Right cardiac atrium (tissue), 5 donors: ENCODE measurements at regions not wholly inside any gene's neighbourhood (a gene's known extent, or its start where the extent isn't known, plus 50 kb on each side); places are given as distances from the start of the nearest gene placed in this dataset.

Source experiments
- ATAC-seq, 2 donors: fragments of 200-7000 bp; cut with Tn5 transposase; one replicate each; pipeline versions ENCODE4 v1.8.0 to v1.9.1; 2020; ENCODE audit warnings: moderate library complexity in 2 of 2, mild to moderate bottlenecking in 1 of 2
- DNase-seq, 3 donors: peaks; one replicate each; pipeline ENCODE4 v3.0.0-alpha.2; 2020
- H3K27ac ChIP-seq: one replicate; pipeline ENCODE4 v1.5.1; 2013; ENCODE audit warnings: mild to moderate bottlenecking, low read length, control low read depth, moderate library complexity
- H3K27me3 ChIP-seq: one replicate; pipeline ENCODE4 v1.6.1; 2013; ENCODE audit not compliant: control insufficient read depth, insufficient read depth
- H3K4me1 ChIP-seq: one replicate; pipeline ENCODE4 v1.6.1; 2013; ENCODE audit warnings: low read length; ENCODE audit not compliant: control insufficient read depth, insufficient read depth
- H3K4me3 ChIP-seq: one replicate; pipeline ENCODE4 v1.5.1; 2013; ENCODE audit warnings: low read length, control low read depth
- H3K9me3 ChIP-seq: one replicate; pipeline ENCODE4 v1.6.1; 2013; ENCODE audit warnings: low read length; ENCODE audit not compliant: control insufficient read depth
- WGBS: extraction: QIAGEN DNeasy Blood & Tissue Kit; methylation state at CpG from one replicate; pipeline ENCODE4 v1.1.7; 2013; 5-methylcytosine and 5-hydroxymethylcytosine counted together
- intact Hi-C, 4 donors: fragments of 100-400 bp; cut with DNase I; formaldehyde crosslinking; loops; one replicate each; pipeline versions ENCODE4 v1.11.0 to v1.14.0; 2022 to 2023
- donor health status: healthy with polysubstance abuse.
- donor health status: DM: no; HTN: yes; CAD: no.
- donor health status: DM: no; HTN: no; CAD: no.
- donor health status: DM: no; HTN: yes; CAD: no; lungs with severe emphysema.
- donor health status: DM: yes; HTN: yes; CAD: no.

GRCh38 chr3:73954506-73954905 lies 329.8 kb upstream of the PDZRN3 start:
- no peaks in the 10 kb centered on the region for H3K4me1 ChIP-seq
- no peak overlapping the region for H3K4me3 ChIP-seq
- intact Hi-C loops = no loop called here
- WGBS = 75% methylated on average over 1 of the region's 1 CpG
- no peak for DNase-seq
- no peaks in the 10 kb centered on the region for H3K9me3 ChIP-seq
- no peaks in the 10 kb centered on the region for H3K27me3 ChIP-seq
- ATAC-seq = no peak
- no peak overlapping the region for H3K27ac ChIP-seq

- DNase-seq = no peak
- Histone ChIP-seq H3K9me3 (no peaks in the 10 kb centered on the region), H3K4me3 (no peak overlapping the region), H3K27ac (no peak overlapping the region), H3K27me3 (no peaks in the 10 kb centered on the region), H3K4me1 (no peaks in the 10 kb centered on the region)
- 88% methylated on average over 1 of the region's 1 CpG for WGBS
- ATAC-seq = no peak
- intact Hi-C loops = no loop called here
Measured at GRCh38 chr3:73952781-73953180, 328.0 kb upstream of the PDZRN3 start.

GRCh38 chr3:73950865-73951558 lies 326.3 kb upstream of the PDZRN3 start:
- Histone ChIP-seq H3K4me3 (no peak overlapping the region), H3K4me1 (no peaks in the 10 kb centered on the region), H3K27ac (no peak overlapping the region), H3K9me3 (no peaks in the 10 kb centered on the region), H3K27me3 (no peaks in the 10 kb centered on the region)
- intact Hi-C loops = no loop called here
- ATAC-seq (no peak), DNase-seq (no peak)
- 50% methylated on average over 4 of the region's 4 CpGs for WGBS

- H3K4me3 ChIP-seq = no peak overlapping the region
- no peak for ATAC-seq
- intact Hi-C loops = no loop called here
- DNase-seq = no peak
- no peak overlapping the region for H3K27ac ChIP-seq
- H3K4me1 ChIP-seq = no peaks in the 10 kb centered on the region
- H3K27me3 ChIP-seq = no peaks in the 10 kb centered on the region
- WGBS = 76% methylated on average over 4 of the region's 4 CpGs
- no peaks in the 10 kb centered on the region for H3K9me3 ChIP-seq
Measured at GRCh38 chr3:73945541-73945940, 320.8 kb upstream of the PDZRN3 start.

GRCh38 chr3:73939985-73940384 lies 315.2 kb upstream of the PDZRN3 start:
- intact Hi-C loops = no loop called here
- ATAC-seq = no peak
- no peaks in the 10 kb centered on the region for H3K4me1 ChIP-seq

GRCh38 chr3:73933585-73933984 lies 308.8 kb upstream of the PDZRN3 start:
- no peak overlapping the region for H3K27ac ChIP-seq
- ATAC-seq = no peak
- DNase-seq = no peak
- intact Hi-C loops = no loop called here
- H3K9me3 ChIP-seq = no peaks in the 10 kb centered on the region
- H3K4me1 ChIP-seq = no peaks in the 10 kb centered on the region
- no peak overlapping the region for H3K4me3 ChIP-seq
- 46% methylated on average over 3 of the region's 3 CpGs for WGBS
- H3K27me3 ChIP-seq = no peaks in the 10 kb centered on the region

More at GRCh38 chr3:73939985-73940384, 315.2 kb upstream of the PDZRN3 start:
- no peak for DNase-seq
- no peak overlapping the region for H3K27ac ChIP-seq
- H3K9me3 ChIP-seq = no peaks in the 10 kb centered on the region
- no peaks in the 10 kb centered on the region for H3K27me3 ChIP-seq
- no peak overlapping the region for H3K4me3 ChIP-seq

- Histone ChIP-seq H3K9me3 (no peaks in the 10 kb centered on the region), H3K4me1 (no peaks in the 10 kb centered on the region), H3K4me3 (no peak overlapping the region), H3K27me3 (no peaks in the 10 kb centered on the region), H3K27ac (no peak overlapping the region)
- DNase-seq = no peak
- 67% methylated on average over 4 of the region's 4 CpGs for WGBS
- ATAC-seq = no peak
- intact Hi-C loops = no loop called here
Measured at GRCh38 chr3:73927203-73927570, 302.4 kb upstream of the PDZRN3 start.

- DNase-seq (no peak), ATAC-seq (no peak)
- Histone ChIP-seq H3K27me3 (no peaks in the 10 kb centered on the region), H3K4me3 (no peak overlapping the region), H3K4me1 (no peaks in the 10 kb centered on the region), H3K9me3 (no peaks in the 10 kb centered on the region), H3K27ac (no peak overlapping the region)
- WGBS = 40% methylated on average over 5 of the region's 5 CpGs
- intact Hi-C loops = no loop called here
Measured at GRCh38 chr3:73926360-73927202, 301.8 kb upstream of the PDZRN3 start.

- DNase-seq (no peak), ATAC-seq (no peak)
- Histone ChIP-seq H3K4me3 (no peak overlapping the region), H3K9me3 (no peaks in the 10 kb centered on the region), H3K4me1 (no peaks in the 10 kb centered on the region), H3K27ac (no peak overlapping the region), H3K27me3 (no peaks in the 10 kb centered on the region)
- WGBS = 80% methylated on average over 3 of the region's 3 CpGs
- intact Hi-C loops = no loop called here
Measured at GRCh38 chr3:73925011-73925410, 300.3 kb upstream of the PDZRN3 start.

GRCh38 chr3:73924048-73924447 lies 299.3 kb upstream of the PDZRN3 start:
- intact Hi-C loops = no loop called here
- 88% methylated on average over 6 of the region's 6 CpGs for WGBS
- no peak for ATAC-seq
- DNase-seq = no peak
- Histone ChIP-seq H3K4me1 (no peaks in the 10 kb centered on the region), H3K9me3 (no peaks in the 10 kb centered on the region), H3K27me3 (no peaks in the 10 kb centered on the region), H3K27ac (no peak overlapping the region), H3K4me3 (no peak overlapping the region)

- intact Hi-C loops = no loop called here
- Histone ChIP-seq H3K9me3 (no peaks in the 10 kb centered on the region), H3K4me1 (no peaks in the 10 kb centered on the region), H3K4me3 (no peak overlapping the region), H3K27me3 (no peaks in the 10 kb centered on the region), H3K27ac (no peak overlapping the region)
- ATAC-seq = no peak
- 84% methylated on average over 2 of the region's 2 CpGs for WGBS
- no peak for DNase-seq
Measured at GRCh38 chr3:73917643-73918042, 292.9 kb upstream of the PDZRN3 start.
